H9 (cell line): ENCODE measurements at regions not wholly inside any gene's neighbourhood (a gene's known extent, or its start where the extent isn't known, plus 50 kb on each side); places are given as distances from the start of the nearest gene placed in this dataset.

Experiments used
- DNase-seq: peaks from one replicate; pipeline ENCODE4 v3.0.0-alpha.2; 2017
- H2AFZ ChIP-seq: one replicate; pipeline ENCODE4 v1.6.1; 2013; ENCODE audit warnings: mild to moderate bottlenecking, low read length, control low read depth, moderate library complexity
- H2AK5ac ChIP-seq: 2 replicates; pipeline ENCODE4 v1.6.1; 2013; ENCODE audit warnings: low read length, control low read depth, mixed read lengths; ENCODE audit not compliant: insufficient read length
- H2BK120ac ChIP-seq: one replicate; pipeline ENCODE4 v1.6.1; 2013; ENCODE audit warnings: low read depth, mild to moderate bottlenecking, low read length, control low read depth, inconsistent platforms; ENCODE audit not compliant: poor library complexity, severe bottlenecking
- H2BK12ac ChIP-seq: 2 replicates; pipeline ENCODE4 v1.6.1; 2013; ENCODE audit warnings: low read length, control low read depth, mixed read lengths, low read depth; ENCODE audit not compliant: insufficient read length
- H2BK15ac ChIP-seq: 2 replicates; pipeline ENCODE4 v1.6.1; 2013; ENCODE audit warnings: low read depth, low read length, control low read depth
- H2BK20ac ChIP-seq: one replicate; pipeline ENCODE4 v1.6.1; 2013; ENCODE audit warnings: low read depth, mild to moderate bottlenecking, low read length, control low read depth, inconsistent platforms; ENCODE audit not compliant: poor library complexity, severe bottlenecking
- H2BK5ac ChIP-seq: 2 replicates; pipeline ENCODE4 v1.6.1; 2013; ENCODE audit warnings: low read length, control low read depth, mixed read lengths; ENCODE audit not compliant: insufficient read length
- H3K14ac ChIP-seq: 2 replicates; pipeline ENCODE4 v1.6.1; 2013; ENCODE audit warnings: low read length, control low read depth; ENCODE audit not compliant: insufficient read depth
- H3K18ac ChIP-seq: 2 replicates; pipeline ENCODE4 v1.6.1; 2013; ENCODE audit warnings: low read depth, mild to moderate bottlenecking, mixed read lengths, low read length, control low read depth; ENCODE audit not compliant: insufficient read length
- H3K23ac ChIP-seq: 2 replicates; pipeline ENCODE4 v1.6.1; 2013; ENCODE audit warnings: low read length, control low read depth, mixed read lengths, low read depth; ENCODE audit not compliant: insufficient read length
- H3K23me2 ChIP-seq: 2 replicates; pipeline ENCODE4 v1.6.1; 2013; ENCODE audit warnings: low read depth, mild to moderate bottlenecking, mixed read lengths, low read length, control low read depth; ENCODE audit not compliant: insufficient read length, poor library complexity, severe bottlenecking
- H3K27ac ChIP-seq: 2 replicates; pipeline ENCODE4 v1.5.1; 2013; ENCODE audit warnings: low read length, control low read depth, mixed read lengths, low read depth; ENCODE audit not compliant: insufficient read length
- H3K27me3 ChIP-seq: 2 replicates; pipeline ENCODE4 v1.6.1; 2013; ENCODE audit warnings: low read length, control low read depth, inconsistent platforms; ENCODE audit not compliant: insufficient read depth
- H3K4ac ChIP-seq: 2 replicates; pipeline ENCODE4 v1.6.1; 2013; ENCODE audit warnings: low read depth, mild to moderate bottlenecking, control low read depth, inconsistent platforms, low read length, moderate library complexity
- H3K4me1 ChIP-seq: 2 replicates; pipeline ENCODE4 v1.6.1; 2013; ENCODE audit warnings: low read length, control low read depth, inconsistent platforms; ENCODE audit not compliant: insufficient read depth
- H3K4me2 ChIP-seq: 2 replicates; pipeline ENCODE4 v1.6.1; 2013; ENCODE audit warnings: low read length, control low read depth, mixed read lengths; ENCODE audit not compliant: insufficient read length, insufficient read depth
- H3K56ac ChIP-seq: 2 replicates; pipeline ENCODE4 v1.6.1; 2013; ENCODE audit warnings: low read depth, mild to moderate bottlenecking, mixed read lengths, low read length, control low read depth; ENCODE audit not compliant: insufficient read length
- H3K79me1 ChIP-seq: 2 replicates; pipeline ENCODE4 v1.6.1; 2013; ENCODE audit warnings: low read depth, mild to moderate bottlenecking, moderate library complexity, low read length, control low read depth, inconsistent platforms; ENCODE audit not compliant: insufficient read depth, poor library complexity, severe bottlenecking
- H3K79me2 ChIP-seq: 2 replicates; pipeline ENCODE4 v1.6.1; 2013; ENCODE audit warnings: low read length, control low read depth, inconsistent platforms; ENCODE audit not compliant: insufficient read depth
- H3K9ac ChIP-seq: 2 replicates; pipeline ENCODE4 v1.6.1; 2013; ENCODE audit warnings: low read length, control low read depth, mixed read lengths; ENCODE audit not compliant: insufficient read length; ENCODE audit errors: extremely low read depth
- H3K9me3 ChIP-seq: one replicate; pipeline ENCODE4 v1.6.1; 2013; ENCODE audit warnings: low read depth, low read length, inconsistent platforms; ENCODE audit not compliant: control insufficient read depth
- H3T11ph ChIP-seq: one replicate; pipeline ENCODE4 v1.6.1; 2013; ENCODE audit warnings: mild to moderate bottlenecking, low read length, control low read depth, inconsistent platforms
- H4K20me1 ChIP-seq: one replicate; pipeline ENCODE4 v1.6.1; 2013; ENCODE audit not compliant: control insufficient read depth, insufficient read length, insufficient read depth
- H4K5ac ChIP-seq: 2 replicates; pipeline ENCODE4 v1.6.1; 2013; ENCODE audit warnings: low read depth, mild to moderate bottlenecking, mixed read lengths, low read length, control low read depth; ENCODE audit not compliant: insufficient read length
- H4K8ac ChIP-seq: replicated peaks from 2 replicates; pipeline ENCODE4 v1.6.1; 2013; ENCODE audit warnings: low read length, control low read depth, mixed read lengths, low read depth; ENCODE audit not compliant: insufficient read length
- H4K91ac ChIP-seq: 2 replicates; pipeline ENCODE4 v1.6.1; 2013; ENCODE audit warnings: low read depth, mild to moderate bottlenecking, moderate library complexity, mixed read lengths, low read length, control low read depth; ENCODE audit not compliant: insufficient read length
- H3K27ac Mint-ChIP-seq, 3 experiments: 2 replicates in 2 of 3; 3 replicates in 1 of 3; pipeline ENCODE4 v1.8.0; 2020 to 2021; ENCODE audit warnings: mixed read lengths in 3 of 3, mild to moderate bottlenecking in 1 of 3, moderate library complexity in 1 of 3
- H3K27me3 Mint-ChIP-seq: 2 replicates; pipeline ENCODE4 v1.8.0; 2021; ENCODE audit warnings: low read depth, mild to moderate bottlenecking, moderate library complexity, mixed read lengths
- H3K36me3 Mint-ChIP-seq, 3 experiments: 2 replicates in 2 of 3; 3 replicates in 1 of 3; pipeline ENCODE4 v1.8.0; 2020 to 2021; ENCODE audit warnings: low read depth in 3 of 3, mixed read lengths in 3 of 3; ENCODE audit not compliant: insufficient read depth in 1 of 3
- H3K4me1 Mint-ChIP-seq, 2 experiments: 2 replicates each; pipeline ENCODE4 v1.8.0; 2020; ENCODE audit warnings: mixed read lengths in 2 of 2
- H3K4me3 Mint-ChIP-seq, 2 experiments: 2 replicates in 1 of 2; 3 replicates in 1 of 2; pipeline ENCODE4 v1.8.0; 2020 to 2021; ENCODE audit warnings: mild to moderate bottlenecking in 2 of 2, mixed read lengths in 2 of 2, moderate library complexity in 1 of 2
- H3K9me3 Mint-ChIP-seq, 2 experiments: 2 replicates in 1 of 2; 3 replicates in 1 of 2; pipeline ENCODE4 v1.8.0; 2020; ENCODE audit warnings: mild to moderate bottlenecking in 2 of 2, mixed read lengths in 2 of 2, moderate library complexity in 1 of 2
- WGBS: extraction: QIAGEN DNeasy Blood & Tissue Kit; methylation state at CpG from one replicate; pipeline ENCODE4 v1.1.7; 2013; ENCODE audit warnings: missing lambda C conversion rate, low lambda C conversion rate, mixed read lengths; ENCODE audit not compliant: insufficient read length; ENCODE audit errors: extremely low coverage; 5-methylcytosine and 5-hydroxymethylcytosine counted together
- TF ChIP-seq, protein P1 (sequence below): fragments of 200-600 bp; sonication (generic); conservative IDR thresholded peaks from 3 replicates; pipeline ENCODE4 v1.8.0; 2021; ENCODE audit warnings: antibody characterized with exemption, mild to moderate bottlenecking

DNA sequence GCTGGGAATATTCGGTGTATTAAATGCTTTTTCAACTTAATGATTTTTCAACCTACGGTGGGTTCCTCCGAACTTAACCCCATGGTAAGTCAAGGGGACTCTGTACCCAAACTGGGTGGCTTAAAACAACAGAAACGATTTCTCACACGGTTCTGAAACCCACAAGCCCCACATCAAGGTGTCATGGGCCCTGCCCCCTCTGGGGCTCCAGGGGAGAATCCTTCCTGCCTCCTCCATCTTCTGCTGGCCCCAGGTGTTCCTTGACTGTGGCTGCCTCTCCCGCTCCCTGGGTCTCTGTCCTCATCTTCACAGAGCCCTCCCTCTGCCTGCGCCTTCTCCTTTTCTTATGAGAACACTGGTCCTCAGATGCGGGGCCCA, 301.3 kb upstream of the SALL3 start:
- no peak overlapping the region for H2BK12ac ChIP-seq
- H2AFZ ChIP-seq = no peak overlapping the region
- Mint-ChIP-seq H3K27ac (no peak overlapping the region; a peak in 1 of 7 replicates), H3K27me3 (peaks cover 1% of the 10 kb centered on the region; the same call in 1 of the 2 replicates), H3K4me3 (no peak overlapping the region; a peak in 1 of 5 replicates), H3K36me3 (peaks cover 0 to 2% (median 0%) of the 10 kb centered on the region in 3 experiments; a peak in 2 of 7 replicates), H3K9me3 (no peaks in the 10 kb centered on the region; a peak in 1 of 5 replicates), H3K4me1 (peaks cover 4 to 7% of the 10 kb centered on the region in 2 experiments; a peak in 2 of 4 replicates)
- H3K79me1 ChIP-seq = no peaks in the 10 kb centered on the region
- H2BK20ac ChIP-seq = no peak overlapping the region
- TF ChIP-seq, protein P1, sequence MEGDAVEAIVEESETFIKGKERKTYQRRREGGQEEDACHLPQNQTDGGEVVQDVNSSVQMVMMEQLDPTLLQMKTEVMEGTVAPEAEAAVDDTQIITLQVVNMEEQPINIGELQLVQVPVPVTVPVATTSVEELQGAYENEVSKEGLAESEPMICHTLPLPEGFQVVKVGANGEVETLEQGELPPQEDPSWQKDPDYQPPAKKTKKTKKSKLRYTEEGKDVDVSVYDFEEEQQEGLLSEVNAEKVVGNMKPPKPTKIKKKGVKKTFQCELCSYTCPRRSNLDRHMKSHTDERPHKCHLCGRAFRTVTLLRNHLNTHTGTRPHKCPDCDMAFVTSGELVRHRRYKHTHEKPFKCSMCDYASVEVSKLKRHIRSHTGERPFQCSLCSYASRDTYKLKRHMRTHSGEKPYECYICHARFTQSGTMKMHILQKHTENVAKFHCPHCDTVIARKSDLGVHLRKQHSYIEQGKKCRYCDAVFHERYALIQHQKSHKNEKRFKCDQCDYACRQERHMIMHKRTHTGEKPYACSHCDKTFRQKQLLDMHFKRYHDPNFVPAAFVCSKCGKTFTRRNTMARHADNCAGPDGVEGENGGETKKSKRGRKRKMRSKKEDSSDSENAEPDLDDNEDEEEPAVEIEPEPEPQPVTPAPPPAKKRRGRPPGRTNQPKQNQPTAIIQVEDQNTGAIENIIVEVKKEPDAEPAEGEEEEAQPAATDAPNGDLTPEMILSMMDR = no peak
- H2AK5ac ChIP-seq = no peak overlapping the region
- no peak overlapping the region for H3T11ph ChIP-seq
- no peak overlapping the region for H3K4ac ChIP-seq
- no peaks in the 10 kb centered on the region for H3K4me1 ChIP-seq
- H3K56ac ChIP-seq = no peak overlapping the region
- no peak overlapping the region for H3K4me2 ChIP-seq
- H2BK120ac ChIP-seq = no peak overlapping the region
- H4K5ac ChIP-seq = no peak overlapping the region
- H3K23ac ChIP-seq = no peak overlapping the region
- no peak overlapping the region for H3K14ac ChIP-seq
- WGBS = no CpG with 5 or more reads among the region's 8 CpGs
- no peak overlapping the region for H4K91ac ChIP-seq
- no peak overlapping the region for H2BK5ac ChIP-seq
- H3K27ac ChIP-seq = no peak overlapping the region
- no peak overlapping the region for H2BK15ac ChIP-seq
- H4K8ac ChIP-seq = no peak overlapping the region
- H3K9me3 ChIP-seq = no peaks in the 10 kb centered on the region
- H3K18ac ChIP-seq = no peak overlapping the region
- no peak overlapping the region for H3K9ac ChIP-seq
- no peaks in the 10 kb centered on the region for H4K20me1 ChIP-seq
- H3K23me2 ChIP-seq = no peaks in the 10 kb centered on the region
- no peak for DNase-seq
- no peaks in the 10 kb centered on the region for H3K79me2 ChIP-seq
- no peaks in the 10 kb centered on the region for H3K27me3 ChIP-seq
